ENCODE measurements at regions not wholly inside any gene's neighbourhood (a gene's known extent, or its start where the extent isn't known, plus 50 kb on each side); places are given as distances from the start of the nearest gene placed in this dataset.

GRCh38 chr18:77590943-77591515, 341.4 kb downstream of the GALR1 start:
- in situ Hi-C loops (cut with HindIII; ENCODE audit: low sequenced_read_pairs): no loop called here
- no peak for TF ChIP-seq CTCF (IDR thresholded peaks at IDR 0.05; ENCODE audit: low read depth, low read length, missing control alignments)

GRCh38 chr18:77597726-77598125, 348.1 kb downstream of the GALR1 start:
- DNase-seq (ENCODE audit: low read depth): no peak
- TF ChIP-seq CTCF (IDR thresholded peaks at IDR 0.05; ENCODE audit: low read depth, low read length, missing control alignments): no peak
- H3K4me3 ChIP-seq (ENCODE audit: low read depth, low read length): no peak overlapping the region
- in situ Hi-C loops (cut with HindIII; ENCODE audit: low sequenced_read_pairs): no loop called here

More at GRCh38 chr18:77590943-77591515, 341.4 kb downstream of the GALR1 start:
- no peak for DNase-seq (ENCODE audit: low read depth)
- no peak overlapping the region for H3K4me3 ChIP-seq (ENCODE audit: low read depth, low read length)

GRCh38 chr18:77600674-77601073, 351.0 kb downstream of the GALR1 start:
- in situ Hi-C loops (cut with HindIII; ENCODE audit: low sequenced_read_pairs): no loop called here
- no peak overlapping the region for H3K4me3 ChIP-seq (ENCODE audit: low read depth, low read length)
- no peak for DNase-seq (ENCODE audit: low read depth)
- no peak for TF ChIP-seq CTCF (IDR thresholded peaks at IDR 0.05; ENCODE audit: low read depth, low read length, missing control alignments)

GRCh38 chr18:77601567-77601966, 351.9 kb downstream of the GALR1 start:
- in situ Hi-C loops (cut with HindIII; ENCODE audit: low sequenced_read_pairs): no loop called here
- TF ChIP-seq CTCF (IDR thresholded peaks at IDR 0.05; ENCODE audit: low read depth, low read length, missing control alignments): no peak
- DNase-seq (ENCODE audit: low read depth): no peak
- H3K4me3 ChIP-seq (ENCODE audit: low read depth, low read length): no peak overlapping the region

GRCh38 chr18:77607087-77607486, 357.4 kb downstream of the GALR1 start:
- TF ChIP-seq CTCF (IDR thresholded peaks at IDR 0.05; ENCODE audit: low read depth, low read length, missing control alignments): no peak
- no peak for DNase-seq (ENCODE audit: low read depth)
- no peak overlapping the region for H3K4me3 ChIP-seq (ENCODE audit: low read depth, low read length)
- in situ Hi-C loops (cut with HindIII; ENCODE audit: low sequenced_read_pairs): no loop called here

- no peak overlapping the region for H3K4me3 ChIP-seq (ENCODE audit: low read depth, low read length)
- in situ Hi-C loops (cut with HindIII; ENCODE audit: low sequenced_read_pairs): no loop called here
- TF ChIP-seq CTCF (IDR thresholded peaks at IDR 0.05; ENCODE audit: low read depth, low read length, missing control alignments): no peak
- no peak for DNase-seq (ENCODE audit: low read depth)
Observed at GRCh38 chr18:77608807-77609206, 359.2 kb downstream of the GALR1 start.

Data from astrocyte of the cerebellum (primary cell).